SK-N-SH (cell line): ENCODE measurements at regions not wholly inside any gene's neighbourhood (a gene's known extent, or its start where the extent isn't known, plus 50 kb on each side); places are given as distances from the start of the nearest gene placed in this dataset.

Experiments used
- EZH2phosphoT487 ChIP-seq: fragments of 200-600 bp; sonication (generic); IDR thresholded peaks from 2 replicates; pipeline ENCODE4 v1.6.1; 2017; ENCODE audit warnings: low read depth, mixed run types, mild to moderate bottlenecking, antibody characterized with exemption, moderate library complexity, borderline replicate concordance
- RAD21 ChIP-seq: IDR thresholded peaks from 2 replicates; pipeline ENCODE4 v1.6.1; 2012; ENCODE audit warnings: mild to moderate bottlenecking, low read length
- SIN3A ChIP-seq: IDR thresholded peaks from 2 replicates; pipeline ENCODE4 v1.6.1; 2012; ENCODE audit warnings: low read depth, mild to moderate bottlenecking, low read length, moderate library complexity, borderline replicate concordance
- SMC3 ChIP-seq: IDR thresholded peaks from 2 replicates; pipeline ENCODE4 v1.6.1; 2012; ENCODE audit warnings: low read depth, low read length, improper control_type of control experiment
- YY1 ChIP-seq: IDR thresholded peaks from 2 replicates; pipeline ENCODE4 v1.4.0; 2012; ENCODE audit warnings: low read depth, mild to moderate bottlenecking

- TF ChIP-seq YY1 = no peak
- no peak for TF ChIP-seq EZH2phosphoT487
- no peak for TF ChIP-seq SIN3A
- no peak for TF ChIP-seq SMC3
- no peak for TF ChIP-seq RAD21
These were observed 185.9 kb upstream of the GATB start for GRCh38 chr4:151946718-151947117.
